Vagina (tissue), 2 donors: ENCODE measurements at regions not wholly inside any gene's neighbourhood (a gene's known extent, or its start where the extent isn't known, plus 50 kb on each side); places are given as distances from the start of the nearest gene placed in this dataset.

Source experiments
- DNase-seq, 2 donors: peaks; one replicate each; pipeline ENCODE4 v3.0.0-alpha.2; 2017; ENCODE audit errors: extremely low spot score in 2 of 2
- H3K27ac ChIP-seq: fragments of 200-600 bp; sonication (generic); one replicate; pipeline ENCODE4 v1.5.1; 2019
- H3K27me3 ChIP-seq: fragments of 200-600 bp; sonication (generic); one replicate; pipeline ENCODE4 v1.5.1; 2019
- H3K36me3 ChIP-seq, 2 donors: fragments of 200-600 bp; sonication (generic); one replicate each; pipeline ENCODE4 v1.5.1; 2017 to 2019
- H3K4me1 ChIP-seq: fragments of 200-600 bp; sonication (generic); one replicate; pipeline ENCODE4 v1.5.1; 2019
- H3K4me3 ChIP-seq, 2 donors: fragments of 200-600 bp; sonication (generic); 1 replicate in 1 of 2; 2 replicates in 1 of 2; pipeline ENCODE4 v1.5.1; 2016 to 2019
- H3K9me3 ChIP-seq: fragments of 200-600 bp; sonication (generic); one replicate; pipeline ENCODE4 v1.5.1; 2019
- POLR2A ChIP-seq, 2 donors: fragments of 450-650 bp; IDR thresholded peaks; one replicate each; pipeline ENCODE4 v1.6.1; 2017; ENCODE audit warnings: antibody characterized with exemption in 2 of 2, mild to moderate bottlenecking in 2 of 2, moderate library complexity in 2 of 2
- POLR2AphosphoS5 ChIP-seq, 2 donors: sonication (generic); formaldehyde crosslinking; IDR thresholded peaks; one replicate each; pipeline ENCODE4 v1.9.0; 2017; ENCODE audit warnings: antibody characterized with exemption in 2 of 2, mild to moderate bottlenecking in 2 of 2, low read depth in 1 of 2; ENCODE audit not compliant: insufficient read depth in 1 of 2
- intact Hi-C: fragments of 100-400 bp; cut with DNase I; formaldehyde crosslinking; loops from one replicate; pipeline ENCODE4 v1.15.1; 2023
- TF ChIP-seq, protein P1 (sequence below), 3 experiments: fragments of 450-650 bp in 2 of 3; fragments of 200-600 bp in 1 of 3; sonication (generic) in 1 of 3; IDR thresholded peaks; one replicate each; pipeline ENCODE4 v1.5.1; 2017 to 2019; ENCODE audit warnings: antibody characterized with exemption in 3 of 3, mild to moderate bottlenecking in 2 of 3, moderate library complexity in 2 of 3

DNA sequence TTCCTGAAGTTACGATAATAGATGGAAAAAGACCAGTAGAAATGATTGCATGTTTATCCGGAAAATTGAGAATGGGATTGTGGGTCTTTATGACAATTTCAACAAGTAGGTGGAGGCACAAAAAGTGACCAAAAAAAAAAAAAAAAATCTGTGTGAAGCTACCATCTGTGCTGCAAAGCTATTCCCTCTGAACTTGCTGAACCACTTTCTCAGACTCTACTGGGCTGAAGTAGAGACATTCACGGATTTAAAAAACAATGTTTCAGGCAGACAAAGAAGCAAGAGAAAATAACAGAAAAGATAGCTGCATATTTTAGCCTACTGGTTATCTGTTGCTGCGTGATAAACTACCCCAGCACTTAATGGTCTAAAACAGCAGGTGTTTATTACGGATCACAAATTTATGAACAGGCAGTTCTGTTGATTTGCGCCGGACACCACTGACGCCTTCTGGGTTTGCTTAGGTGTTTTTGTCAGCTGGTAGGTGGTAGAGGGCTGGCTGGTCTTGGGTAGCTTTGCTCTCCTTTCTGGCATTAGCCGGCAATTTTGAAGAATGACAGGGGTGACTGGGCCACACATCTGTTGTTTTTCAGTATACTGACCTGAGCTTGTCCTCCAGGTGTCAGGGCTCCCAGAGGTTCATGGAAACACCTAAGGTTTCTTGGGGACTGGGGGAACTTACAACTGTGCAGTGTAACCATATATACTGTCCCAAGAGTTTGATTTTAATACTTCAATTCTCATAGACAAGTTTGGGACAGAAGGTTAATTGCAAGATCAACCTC, 665.1 kb downstream of the CCSER2 start:
- Histone ChIP-seq H3K4me3 (no peak overlapping the region), H3K36me3 (no peaks in the 10 kb centered on the region), H3K4me1 (no peaks in the 10 kb centered on the region), H3K27ac (no peak overlapping the region), H3K9me3 (no peaks in the 10 kb centered on the region), H3K27me3 (no peaks in the 10 kb centered on the region)
- intact Hi-C loops = no loop called here
- DNase-seq = no peak
- TF ChIP-seq POLR2AphosphoS5 (IDR thresholded peaks at IDR 0.05; ENCODE audit: insufficient read depth in 1 of 2, low read depth in 1 of 2) (no peak), POLR2A (IDR thresholded peaks at IDR 0.05) (no peak)
- TF ChIP-seq, protein P1, sequence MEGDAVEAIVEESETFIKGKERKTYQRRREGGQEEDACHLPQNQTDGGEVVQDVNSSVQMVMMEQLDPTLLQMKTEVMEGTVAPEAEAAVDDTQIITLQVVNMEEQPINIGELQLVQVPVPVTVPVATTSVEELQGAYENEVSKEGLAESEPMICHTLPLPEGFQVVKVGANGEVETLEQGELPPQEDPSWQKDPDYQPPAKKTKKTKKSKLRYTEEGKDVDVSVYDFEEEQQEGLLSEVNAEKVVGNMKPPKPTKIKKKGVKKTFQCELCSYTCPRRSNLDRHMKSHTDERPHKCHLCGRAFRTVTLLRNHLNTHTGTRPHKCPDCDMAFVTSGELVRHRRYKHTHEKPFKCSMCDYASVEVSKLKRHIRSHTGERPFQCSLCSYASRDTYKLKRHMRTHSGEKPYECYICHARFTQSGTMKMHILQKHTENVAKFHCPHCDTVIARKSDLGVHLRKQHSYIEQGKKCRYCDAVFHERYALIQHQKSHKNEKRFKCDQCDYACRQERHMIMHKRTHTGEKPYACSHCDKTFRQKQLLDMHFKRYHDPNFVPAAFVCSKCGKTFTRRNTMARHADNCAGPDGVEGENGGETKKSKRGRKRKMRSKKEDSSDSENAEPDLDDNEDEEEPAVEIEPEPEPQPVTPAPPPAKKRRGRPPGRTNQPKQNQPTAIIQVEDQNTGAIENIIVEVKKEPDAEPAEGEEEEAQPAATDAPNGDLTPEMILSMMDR (IDR thresholded peaks at IDR 0.05) = no peak

DNA sequence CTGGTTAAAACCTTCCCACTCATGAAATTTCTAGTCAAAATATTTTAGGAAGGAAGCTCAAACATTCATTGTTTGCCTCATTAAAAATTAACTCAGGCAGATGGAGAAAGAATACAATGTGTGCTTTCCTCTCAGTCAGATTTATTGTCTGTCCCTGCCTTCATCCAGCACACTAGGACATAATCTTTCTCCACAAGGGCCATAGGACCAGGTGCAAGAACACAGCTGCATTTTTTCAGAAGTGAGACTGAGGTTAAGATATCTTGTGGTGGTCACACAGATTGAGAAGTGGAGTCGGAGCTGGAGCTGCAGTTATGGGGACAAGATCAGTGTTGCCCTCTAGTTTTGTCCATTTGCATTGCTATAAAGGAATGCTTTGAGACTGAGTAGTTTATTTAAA, 666.3 kb downstream of the CCSER2 start:
- H3K4me1 ChIP-seq = no peaks in the 10 kb centered on the region
- no peaks in the 10 kb centered on the region for H3K36me3 ChIP-seq
- H3K4me3 ChIP-seq = no peak overlapping the region
- TF ChIP-seq POLR2A (IDR thresholded peaks at IDR 0.05) (no peak), POLR2AphosphoS5 (IDR thresholded peaks at IDR 0.05; ENCODE audit: insufficient read depth in 1 of 2, low read depth in 1 of 2) (no peak)
- TF ChIP-seq, protein P1 (IDR thresholded peaks at IDR 0.05) = no peak
- no peaks in the 10 kb centered on the region for H3K9me3 ChIP-seq
- DNase-seq = no peak
- H3K27ac ChIP-seq = no peak overlapping the region
- intact Hi-C loops = no loop called here
- H3K27me3 ChIP-seq = no peaks in the 10 kb centered on the region

DNA sequence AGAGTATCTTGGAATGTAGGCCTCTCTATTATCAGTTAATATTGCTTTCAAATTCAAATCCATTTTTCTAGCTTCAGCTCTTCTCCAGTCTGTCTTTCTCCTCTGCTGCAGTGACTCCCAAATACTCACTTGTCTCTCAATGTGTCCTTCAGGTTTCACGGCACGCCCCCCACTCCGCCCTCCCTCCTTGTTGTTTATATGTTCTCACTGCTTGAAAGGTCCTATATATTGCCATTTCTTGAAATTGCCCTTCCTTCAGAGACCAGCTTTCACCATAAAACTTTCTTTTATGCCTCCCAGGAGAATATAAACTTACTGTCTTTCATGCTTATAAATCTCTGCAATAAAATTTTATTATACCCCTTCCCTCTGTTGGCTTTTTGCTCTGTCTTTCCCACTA, 668.2 kb downstream of the CCSER2 start:
- H3K27ac ChIP-seq = no peak overlapping the region
- H3K4me1 ChIP-seq = no peaks in the 10 kb centered on the region
- intact Hi-C loops = no loop called here
- TF ChIP-seq POLR2AphosphoS5 (IDR thresholded peaks at IDR 0.05; ENCODE audit: insufficient read depth in 1 of 2, low read depth in 1 of 2) (no peak), POLR2A (IDR thresholded peaks at IDR 0.05) (no peak)
- TF ChIP-seq, protein P1 (IDR thresholded peaks at IDR 0.05) = no peak
- no peak for DNase-seq
- H3K4me3 ChIP-seq = no peak overlapping the region
- H3K36me3 ChIP-seq = no peaks in the 10 kb centered on the region
- H3K9me3 ChIP-seq = no peaks in the 10 kb centered on the region
- no peaks in the 10 kb centered on the region for H3K27me3 ChIP-seq

DNA sequence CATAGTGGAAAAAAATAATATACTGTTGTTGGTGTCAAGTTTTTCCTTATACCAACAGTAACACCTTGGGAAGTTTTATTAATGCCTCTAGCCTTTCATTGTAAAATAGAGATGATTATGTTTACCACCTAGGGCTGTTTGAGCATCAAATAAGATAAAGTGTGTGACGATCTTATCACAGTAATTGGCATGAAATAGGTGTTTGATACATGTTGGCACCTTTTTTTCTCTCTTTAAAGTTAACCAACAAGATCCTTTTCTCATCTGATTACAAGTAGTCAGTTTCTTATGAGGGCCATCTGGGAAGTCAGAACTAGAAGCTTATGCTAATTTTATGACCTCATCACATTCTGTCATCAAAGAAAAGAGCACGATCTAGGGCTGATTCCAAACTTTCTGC, 669.5 kb downstream of the CCSER2 start:
- TF ChIP-seq POLR2AphosphoS5 (IDR thresholded peaks at IDR 0.05; ENCODE audit: insufficient read depth in 1 of 2, low read depth in 1 of 2) = no peak
- TF ChIP-seq POLR2A (IDR thresholded peaks at IDR 0.05) = no peak
- TF ChIP-seq, protein P1 (IDR thresholded peaks at IDR 0.05) = no peak
- Histone ChIP-seq H3K36me3 (no peaks in the 10 kb centered on the region), H3K27ac (no peak overlapping the region), H3K27me3 (no peaks in the 10 kb centered on the region), H3K4me1 (no peaks in the 10 kb centered on the region), H3K9me3 (no peaks in the 10 kb centered on the region), H3K4me3 (no peak overlapping the region)
- intact Hi-C loops = no loop called here
- no peak for DNase-seq

DNA sequence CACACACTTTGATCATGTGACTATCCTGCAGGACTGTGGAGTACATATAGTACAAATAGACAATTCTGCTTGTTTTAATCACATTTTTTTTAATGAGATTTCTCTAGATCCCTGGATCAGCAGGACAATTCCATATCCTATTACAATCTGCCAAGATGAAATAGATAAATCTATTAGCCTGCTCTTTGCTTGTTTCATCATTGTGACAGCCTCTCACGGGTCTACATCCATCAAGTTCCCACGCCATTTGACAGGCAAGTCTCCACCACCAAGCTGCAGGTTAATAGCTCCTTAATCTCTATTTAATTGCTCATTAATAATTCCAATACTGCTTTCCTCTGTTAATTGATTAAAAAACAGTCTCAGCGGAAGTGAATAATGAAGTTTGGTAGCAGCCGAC, 671.5 kb downstream of the CCSER2 start:
- no peaks in the 10 kb centered on the region for H3K4me1 ChIP-seq
- intact Hi-C loops = no loop called here
- H3K9me3 ChIP-seq = no peaks in the 10 kb centered on the region
- TF ChIP-seq POLR2A (IDR thresholded peaks at IDR 0.05) = no peak
- TF ChIP-seq, protein P1 (IDR thresholded peaks at IDR 0.05) = no peak
- TF ChIP-seq POLR2AphosphoS5 (IDR thresholded peaks at IDR 0.05; ENCODE audit: insufficient read depth in 1 of 2, low read depth in 1 of 2) = no peak
- H3K27me3 ChIP-seq = no peaks in the 10 kb centered on the region
- H3K36me3 ChIP-seq = no peaks in the 10 kb centered on the region
- H3K4me3 ChIP-seq = no peak overlapping the region
- no peak for DNase-seq
- no peak overlapping the region for H3K27ac ChIP-seq
